Fibroblast of villous mesenchyme (primary cell): ENCODE measurements at regions not wholly inside any gene's neighbourhood (a gene's known extent, or its start where the extent isn't known, plus 50 kb on each side); places are given as distances from the start of the nearest gene placed in this dataset.
"Not testable (repeated sequence)": the region's sequence is repeated elsewhere in the genome, so short reads cannot be mapped to it uniquely, and the experiment has no call there.

ENCODE experiments used
- DNase-seq: peaks from one replicate; pipeline ENCODE4 v3.0.0-alpha.2; 2010; ENCODE audit warnings: low read depth
- H3K4me3 ChIP-seq: 2 replicates; pipeline ENCODE4 v1.5.1; 2011; ENCODE audit warnings: low read depth, mild to moderate bottlenecking, low read length
- CTCF ChIP-seq: IDR thresholded peaks from 2 replicates; pipeline ENCODE4 v1.5.1; 2012; ENCODE audit warnings: low read depth, mild to moderate bottlenecking, low read length; ENCODE audit not compliant: insufficient read depth

- H3K4me3 ChIP-seq = no peak overlapping the region
- TF ChIP-seq CTCF = no peak
Measured at GRCh38 chr7:112933598-112933997, 143.4 kb upstream of the TMEM168 start.

GRCh38 chr7:112930787-112931186 lies 140.6 kb upstream of the TMEM168 start:
- no peak for TF ChIP-seq CTCF
- H3K4me3 ChIP-seq = no peak overlapping the region
- peak; percentile 45 for DNase-seq

More at GRCh38 chr7:112933598-112933997, 143.4 kb upstream of the TMEM168 start:
- DNase-seq = no peak

- no peak overlapping the region for H3K4me3 ChIP-seq
- DNase-seq = no peak
- TF ChIP-seq CTCF = no peak
Measured at GRCh38 chr7:112929421-112929820, 139.2 kb upstream of the TMEM168 start.

- TF ChIP-seq CTCF = no peak
- no peak for DNase-seq
- no peak overlapping the region for H3K4me3 ChIP-seq
Measured at GRCh38 chr7:112926018-112926417, 135.8 kb upstream of the TMEM168 start.

GRCh38 chr7:112922546-112922945 lies 132.4 kb upstream of the TMEM168 start:
- H3K4me3 ChIP-seq, DNase-seq: not testable (repeated sequence)

- H3K4me3 ChIP-seq, DNase-seq: not testable (repeated sequence)
Measured at GRCh38 chr7:112916431-112916830, 126.2 kb upstream of the TMEM168 start.

- no peak for DNase-seq
- H3K4me3 ChIP-seq = no peak overlapping the region
- no peak for TF ChIP-seq CTCF
Measured at GRCh38 chr7:112908086-112908485, 117.9 kb upstream of the TMEM168 start.

- DNase-seq = no peak
- H3K4me3 ChIP-seq = no peak overlapping the region
- no peak for TF ChIP-seq CTCF
Measured at GRCh38 chr7:112907658-112908057, 117.5 kb upstream of the TMEM168 start.
